Endothelial cell of umbilical vein (primary cell): ENCODE measurements at regions not wholly inside any gene's neighbourhood (a gene's known extent, or its start where the extent isn't known, plus 50 kb on each side); places are given as distances from the start of the nearest gene placed in this dataset.

Experiments
- BruUV-seq: library from RNA; stranded (reverse); fragments of 400-500 nt; replicated peaks from 2 replicates; lab custom pipeline; 2021; lab: Mats Ljungman, UMichigan
- CTCF ChIA-PET: fragments of 300-600, 350-600 bp; sonication (Branson Sonifier 250); formaldehyde crosslinking; loops from one replicate; lab custom pipeline; 2021; ENCODE audit warnings: antibody characterized with exemption, inconsistent platforms; lab: Charles Lee
- POLR2A ChIA-PET: fragments of 300-600, 350-600 bp; sonication (Branson Sonifier 250); formaldehyde crosslinking; loops from one replicate; lab custom pipeline; 2021; ENCODE audit warnings: antibody characterized with exemption, inconsistent platforms; lab: Charles Lee
- DNase-seq: peaks from one replicate; pipeline ENCODE4 v3.0.0-alpha.2; 2011; ENCODE audit warnings: low read depth, low spot score
- FAIRE-seq: peaks from 2 replicates; lab custom pipeline; 2011; peaks lifted over from hg19 to GRCh38; lab: Jason Lieb, UNC
- H2AFZ ChIP-seq: 2 replicates; pipeline ENCODE4 v1.6.0; 2012; ENCODE audit warnings: low read depth, low read length, control low read depth, inconsistent platforms
- H3K27ac ChIP-seq: 2 replicates; pipeline ENCODE4 v1.5.1; 2011; ENCODE audit warnings: low read depth, mild to moderate bottlenecking, control low read depth, low read length, moderate library complexity; ENCODE audit not compliant: insufficient read depth
- H3K27me3 ChIP-seq, 2 experiments: 2 replicates each; pipeline versions ENCODE4 v1.6.0 to v1.6.1; 2011; ENCODE audit warnings: low read length in 2 of 2, mixed read lengths in 1 of 2; ENCODE audit not compliant: control insufficient read depth in 2 of 2, insufficient read depth in 2 of 2
- H3K36me3 ChIP-seq, 2 experiments: 2 replicates in 1 of 2; 3 replicates in 1 of 2; pipeline ENCODE4 v1.5.1; 2011; ENCODE audit warnings: low read length in 2 of 2, mild to moderate bottlenecking in 1 of 2, moderate library complexity in 1 of 2; ENCODE audit not compliant: control insufficient read depth in 2 of 2, insufficient read depth in 2 of 2; ENCODE audit errors: extremely low read depth in 1 of 2
- H3K4me1 ChIP-seq: 3 replicates; pipeline ENCODE4 v1.5.1; 2011; ENCODE audit warnings: mild to moderate bottlenecking, low read length; ENCODE audit not compliant: control insufficient read depth, insufficient read depth; ENCODE audit errors: extremely low read depth
- H3K4me2 ChIP-seq: 2 replicates; pipeline ENCODE4 v1.6.1; 2011; ENCODE audit warnings: low read length, control low read depth, mixed read lengths; ENCODE audit not compliant: insufficient read depth
- H3K4me3 ChIP-seq, 3 experiments: fragments of 200-600 bp in 1 of 3; sonication (generic), shearing (Covaris generic) in 1 of 3; replicated peaks in 1 of 3; 2 replicates each; pipeline ENCODE4 v1.5.1; 2011 to 2016; ENCODE audit warnings: control low read depth in 3 of 3, low read length in 3 of 3, mild to moderate bottlenecking in 2 of 3, inconsistent platforms in 1 of 3, low read depth in 1 of 3, moderate library complexity in 1 of 3; ENCODE audit not compliant: insufficient read depth in 1 of 3
- H3K79me2 ChIP-seq: 2 replicates; pipeline ENCODE4 v1.6.0; 2012; ENCODE audit warnings: low read length, inconsistent platforms; ENCODE audit not compliant: control insufficient read depth, insufficient read depth
- H3K9ac ChIP-seq: replicated peaks from 2 replicates; pipeline ENCODE3; 2011; ENCODE audit warnings: low read length, control low read depth; ENCODE audit not compliant: insufficient read depth; ENCODE audit errors: extremely low read depth
- H3K9me1 ChIP-seq: replicated peaks from 3 replicates; pipeline ENCODE4 v1.6.0; 2011; ENCODE audit warnings: mild to moderate bottlenecking, low read length; ENCODE audit not compliant: control insufficient read depth, insufficient read depth; ENCODE audit errors: extremely low read depth
- H3K9me3 ChIP-seq: replicated peaks from 2 replicates; pipeline ENCODE4 v1.5.1; 2012; ENCODE audit warnings: low read length, inconsistent platforms; ENCODE audit not compliant: control insufficient read depth, insufficient read depth
- H4K20me1 ChIP-seq: replicated peaks from 2 replicates; pipeline ENCODE3; 2011; ENCODE audit warnings: mild to moderate bottlenecking, low read length; ENCODE audit not compliant: control insufficient read depth, insufficient read depth; ENCODE audit errors: extremely low read depth
- EZH2 ChIP-seq: IDR thresholded peaks from 2 replicates; pipeline ENCODE4 v1.6.1; 2012; ENCODE audit warnings: borderline replicate concordance, low read depth, mild to moderate bottlenecking, moderate library complexity, low read length, inconsistent platforms; ENCODE audit not compliant: severe bottlenecking
- FOS ChIP-seq: IDR thresholded peaks from 2 replicates; pipeline ENCODE4 v1.6.1; 2011; ENCODE audit warnings: mild to moderate bottlenecking, low read length, moderate library complexity, borderline replicate concordance; ENCODE audit not compliant: insufficient read depth
- GATA2 ChIP-seq: IDR thresholded peaks from 2 replicates; pipeline ENCODE4 v1.7.0; 2011; ENCODE audit warnings: low read depth, mild to moderate bottlenecking, moderate library complexity, mixed read lengths, low read length; ENCODE audit not compliant: insufficient read length, insufficient read depth
- JUN ChIP-seq: IDR thresholded peaks from 2 replicates; pipeline ENCODE4 v1.6.1; 2011; ENCODE audit warnings: borderline replicate concordance, low read depth; ENCODE audit not compliant: insufficient read length, insufficient read depth
- MYC ChIP-seq: IDR thresholded peaks from one replicate; pipeline ENCODE4 v1.6.1; 2011; ENCODE audit warnings: mild to moderate bottlenecking, low read depth, low read length
- POLR2A ChIP-seq: IDR thresholded peaks from 2 replicates; pipeline ENCODE4 v1.6.1; 2012; ENCODE audit warnings: low read depth, mild to moderate bottlenecking, control low read depth, low read length
- POLR2AphosphoS5 ChIP-seq: IDR thresholded peaks from 2 replicates; pipeline ENCODE4 v1.6.1; 2012; ENCODE audit warnings: low read depth, mild to moderate bottlenecking, control low read depth, low read length, moderate library complexity; ENCODE audit not compliant: insufficient read depth
- dilution Hi-C: fragments of 300-500 bp; cut with MboI; formaldehyde crosslinking; loops from one replicate; pipeline ENCODE4 v1.15.0; 2019; ENCODE audit warnings: low sequenced_read_pairs; ENCODE audit not compliant: extremely low pct_ligation_motif_present
- intact Hi-C: fragments of 100-400 bp; cut with micrococcal nuclease; formaldehyde crosslinking; loops from one replicate; pipeline ENCODE4 v1.10.0; 2022
- TF ChIP-seq, protein P1 (sequence below), 2 donors: IDR thresholded peaks; 1 replicate in 1 of 2; 2 replicates in 1 of 2; pipeline ENCODE4 v1.5.1; 2011; ENCODE audit warnings: low read length in 2 of 2, mild to moderate bottlenecking in 2 of 2, moderate library complexity in 2 of 2, control low read depth in 1 of 2, inconsistent platforms in 1 of 2, low read depth in 1 of 2; ENCODE audit not compliant: insufficient read depth in 1 of 2; ENCODE audit errors: extremely low read depth in 1 of 2
- TF ChIP-seq, protein P2 (sequence below): IDR thresholded peaks from 2 replicates; pipeline ENCODE4 v1.6.1; 2011; ENCODE audit not compliant: insufficient read depth, insufficient read length

GRCh38 chr14:53626761-53627160 lies 329.9 kb downstream of the BMP4 start:
- no peak overlapping the region for H2AFZ ChIP-seq
- intact Hi-C loops (loop anchor here (5.0 kb wide), 1 partner anchor 49 kb away; no protein-coding TSS in a partner anchor), dilution Hi-C loops (no loop called here)
- peaks cover 0 to 5% of the 10 kb centered on the region in 2 experiments for H3K27me3 ChIP-seq
- no peak overlapping the region for H3K27ac ChIP-seq
- DNase-seq (no peak), FAIRE-seq (no peak)
- no peaks in the 10 kb centered on the region for H3K36me3 ChIP-seq
- no peaks in the 10 kb centered on the region for H3K79me2 ChIP-seq
- TF ChIP-seq FOS (no peak), GATA2 (no peak), POLR2A (no peak), MYC (no peak), JUN (no peak)
- TF ChIP-seq, protein P1, sequence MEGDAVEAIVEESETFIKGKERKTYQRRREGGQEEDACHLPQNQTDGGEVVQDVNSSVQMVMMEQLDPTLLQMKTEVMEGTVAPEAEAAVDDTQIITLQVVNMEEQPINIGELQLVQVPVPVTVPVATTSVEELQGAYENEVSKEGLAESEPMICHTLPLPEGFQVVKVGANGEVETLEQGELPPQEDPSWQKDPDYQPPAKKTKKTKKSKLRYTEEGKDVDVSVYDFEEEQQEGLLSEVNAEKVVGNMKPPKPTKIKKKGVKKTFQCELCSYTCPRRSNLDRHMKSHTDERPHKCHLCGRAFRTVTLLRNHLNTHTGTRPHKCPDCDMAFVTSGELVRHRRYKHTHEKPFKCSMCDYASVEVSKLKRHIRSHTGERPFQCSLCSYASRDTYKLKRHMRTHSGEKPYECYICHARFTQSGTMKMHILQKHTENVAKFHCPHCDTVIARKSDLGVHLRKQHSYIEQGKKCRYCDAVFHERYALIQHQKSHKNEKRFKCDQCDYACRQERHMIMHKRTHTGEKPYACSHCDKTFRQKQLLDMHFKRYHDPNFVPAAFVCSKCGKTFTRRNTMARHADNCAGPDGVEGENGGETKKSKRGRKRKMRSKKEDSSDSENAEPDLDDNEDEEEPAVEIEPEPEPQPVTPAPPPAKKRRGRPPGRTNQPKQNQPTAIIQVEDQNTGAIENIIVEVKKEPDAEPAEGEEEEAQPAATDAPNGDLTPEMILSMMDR (IDR thresholded peaks at IDR 0.05; ENCODE audit: extremely low read depth in 1 of 2, insufficient read depth in 1 of 2, low read depth in 1 of 2, low read length in 2 of 2) = no peak
- no peak overlapping the region for H3K4me3 ChIP-seq
- no peak overlapping the region for H3K4me2 ChIP-seq
- H3K9me3 ChIP-seq = no peaks in the 10 kb centered on the region
- no peaks in the 10 kb centered on the region for H4K20me1 ChIP-seq
- no TSS peak for BruUV-seq
- ChIA-PET CTCF (no interaction called here), POLR2A (no interaction called here)
- no peaks in the 10 kb centered on the region for H3K9me1 ChIP-seq
- H3K9ac ChIP-seq = no peak overlapping the region
- H3K4me1 ChIP-seq = no peaks in the 10 kb centered on the region

DNA sequence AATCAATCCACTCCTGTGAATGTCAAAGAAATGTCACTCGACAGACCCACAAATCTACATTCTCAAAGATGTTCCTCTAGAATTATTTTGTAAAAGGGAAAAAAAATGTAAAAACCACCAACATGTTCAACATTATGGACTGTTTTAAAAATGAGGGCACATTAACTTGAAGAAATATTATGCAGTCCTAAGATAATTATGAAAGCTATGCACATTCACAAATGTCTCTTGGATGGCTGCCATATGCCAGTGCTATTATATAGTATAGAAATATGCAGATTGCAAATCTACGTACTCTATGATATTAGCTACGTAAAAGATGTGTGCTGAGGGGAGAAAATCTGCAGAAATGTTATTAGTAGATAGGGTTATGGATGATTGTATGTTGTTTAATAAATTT lies 334.2 kb downstream of the BMP4 start:
- no peak for DNase-seq
- Histone ChIP-seq H3K4me1 (no peaks in the 10 kb centered on the region), H3K36me3 (no peaks in the 10 kb centered on the region), H3K27me3 (peaks cover 0 to 14% of the 10 kb centered on the region in 2 experiments), H3K4me3 (no peak overlapping the region), H4K20me1 (no peaks in the 10 kb centered on the region), H3K4me2 (no peak overlapping the region), H3K9ac (no peak overlapping the region), H3K9me1 (no peaks in the 10 kb centered on the region), H3K9me3 (no peaks in the 10 kb centered on the region), H3K79me2 (no peaks in the 10 kb centered on the region), H2AFZ (no peak overlapping the region), H3K27ac (no peak overlapping the region)
- POLR2A ChIA-PET = no interaction called here
- TF ChIP-seq EZH2 (no peak), MYC (no peak), POLR2A (no peak), GATA2 (no peak), FOS (no peak), POLR2AphosphoS5 (no peak), JUN (no peak)
- TF ChIP-seq, protein P2, sequence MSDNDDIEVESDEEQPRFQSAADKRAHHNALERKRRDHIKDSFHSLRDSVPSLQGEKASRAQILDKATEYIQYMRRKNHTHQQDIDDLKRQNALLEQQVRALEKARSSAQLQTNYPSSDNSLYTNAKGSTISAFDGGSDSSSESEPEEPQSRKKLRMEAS = no peak
- TF ChIP-seq, protein P1 (IDR thresholded peaks at IDR 0.05; ENCODE audit: extremely low read depth in 1 of 2, insufficient read depth in 1 of 2, low read depth in 1 of 2, low read length in 2 of 2) = no peak
- BruUV-seq = no TSS peak
- no peak for FAIRE-seq
- CTCF ChIA-PET = no interaction called here
- intact Hi-C loops (no loop called here), dilution Hi-C loops (no loop called here)
